ENCODE measurements at regions not wholly inside any gene's neighbourhood (a gene's known extent, or its start where the extent isn't known, plus 50 kb on each side); places are given as distances from the start of the nearest gene placed in this dataset.

- no peak for TF ChIP-seq CTCF (IDR thresholded peaks at IDR 0.05; ENCODE audit: extremely low read depth, insufficient read depth, missing control alignments)
- in situ Hi-C loops (cut with MboI; ENCODE audit: low pct_unique_long_range_greater_than_20kb, low sequenced_read_pairs, unreplicated experiment): no loop called here
- DNase-seq (ENCODE audit: low spot score): no peak
These were observed 77.5 kb downstream of the FOXL3 start for GRCh38 chr7:367351-367901.

DNA sequence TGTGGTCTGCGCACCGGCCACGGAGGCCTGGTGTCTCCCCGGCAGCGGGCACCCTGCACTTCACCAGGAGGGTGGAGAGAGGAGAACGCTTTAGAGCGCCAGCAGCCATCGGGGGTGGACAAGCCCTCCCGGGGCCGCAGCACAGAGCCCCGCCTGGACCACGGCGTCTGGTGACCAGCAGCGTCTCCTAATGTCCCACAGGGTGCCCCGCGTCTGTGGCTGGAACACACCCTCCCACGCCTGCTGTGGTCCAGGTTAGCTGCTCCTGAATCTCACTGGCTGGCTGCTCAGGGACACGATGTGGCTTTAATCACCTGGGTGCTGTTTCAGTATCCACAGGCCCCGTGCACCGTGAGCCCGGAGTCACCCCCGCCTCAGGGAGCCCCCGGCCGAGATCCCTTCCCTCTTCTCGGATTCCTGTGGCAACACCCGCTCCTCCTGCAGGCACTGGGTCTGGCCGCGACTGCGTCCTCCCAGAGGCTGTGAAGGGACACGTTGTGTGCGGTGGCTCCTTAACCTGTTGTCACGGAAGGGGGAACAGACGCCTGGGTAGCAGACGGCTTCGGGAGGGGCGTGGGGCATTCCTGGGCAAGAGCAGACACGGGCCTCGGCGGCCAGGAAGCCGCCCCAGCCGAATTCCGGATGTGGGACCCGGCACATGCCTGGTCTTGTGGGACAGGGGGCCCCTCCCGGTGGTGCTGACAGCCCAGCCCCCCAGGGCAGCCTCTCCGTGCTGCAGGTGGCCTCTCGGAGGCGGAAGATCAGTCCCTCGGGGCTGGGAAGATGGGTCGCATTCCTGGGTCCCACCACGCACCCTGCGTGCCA lies 78.9 kb downstream of the FOXL3 start:
- no peak for DNase-seq (ENCODE audit: low spot score)
- in situ Hi-C loops (cut with MboI; ENCODE audit: low pct_unique_long_range_greater_than_20kb, low sequenced_read_pairs, unreplicated experiment): no loop called here
- no peak for TF ChIP-seq CTCF (IDR thresholded peaks at IDR 0.05; ENCODE audit: extremely low read depth, insufficient read depth, missing control alignments)

GRCh38 chr7:369476-370258 lies 79.7 kb downstream of the FOXL3 start:
- no peak for TF ChIP-seq CTCF (IDR thresholded peaks at IDR 0.05; ENCODE audit: extremely low read depth, insufficient read depth, missing control alignments)
- in situ Hi-C loops (cut with MboI; ENCODE audit: low pct_unique_long_range_greater_than_20kb, low sequenced_read_pairs, unreplicated experiment): no loop called here
- no peak for DNase-seq (ENCODE audit: low spot score)

DNA sequence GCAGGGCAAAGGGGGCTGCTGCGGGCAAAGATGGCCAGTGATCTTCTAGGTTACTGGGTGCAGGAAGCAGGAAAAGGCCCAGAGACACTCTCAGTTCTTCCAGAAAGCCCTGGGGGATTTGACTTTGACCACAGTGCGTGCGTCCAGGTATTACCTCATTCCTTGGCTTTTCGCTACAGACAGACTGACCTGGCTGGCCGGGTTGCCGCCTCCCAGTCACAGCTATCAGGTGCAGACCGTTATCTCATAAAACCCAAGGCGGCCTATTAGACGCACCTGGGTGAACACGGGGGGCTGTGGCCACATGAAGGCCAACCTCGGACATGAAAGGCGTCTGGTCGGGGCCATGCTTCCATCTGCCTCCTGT lies 80.3 kb downstream of the FOXL3 start:
- TF ChIP-seq CTCF (IDR thresholded peaks at IDR 0.05; ENCODE audit: extremely low read depth, insufficient read depth, missing control alignments): no peak
- no peak for DNase-seq (ENCODE audit: low spot score)
- in situ Hi-C loops (cut with MboI; ENCODE audit: low pct_unique_long_range_greater_than_20kb, low sequenced_read_pairs, unreplicated experiment): no loop called here

- in situ Hi-C loops (cut with MboI; ENCODE audit: low pct_unique_long_range_greater_than_20kb, low sequenced_read_pairs, unreplicated experiment): no loop called here
- no peak for DNase-seq (ENCODE audit: low spot score)
- TF ChIP-seq CTCF (IDR thresholded peaks at IDR 0.05; ENCODE audit: extremely low read depth, insufficient read depth, missing control alignments): no peak
These were observed 80.8 kb downstream of the FOXL3 start for GRCh38 chr7:370775-371118.

GRCh38 chr7:371119-371778 lies 81.3 kb downstream of the FOXL3 start:
- in situ Hi-C loops (cut with MboI; ENCODE audit: low pct_unique_long_range_greater_than_20kb, low sequenced_read_pairs, unreplicated experiment): no loop called here
- no peak for TF ChIP-seq CTCF (IDR thresholded peaks at IDR 0.05; ENCODE audit: extremely low read depth, insufficient read depth, missing control alignments)
- no peak for DNase-seq (ENCODE audit: low spot score)
